HG03460 (cell line): ENCODE measurements at regions not wholly inside any gene's neighbourhood (a gene's known extent, or its start where the extent isn't known, plus 50 kb on each side); places are given as distances from the start of the nearest gene placed in this dataset.

Experiments
- ATAC-seq: cut with Tn5 transposase; IDR thresholded peaks from one replicate; pipeline ENCODE4 v1.9.1; 2021; ENCODE audit not compliant: unreplicated experiment

DNA sequence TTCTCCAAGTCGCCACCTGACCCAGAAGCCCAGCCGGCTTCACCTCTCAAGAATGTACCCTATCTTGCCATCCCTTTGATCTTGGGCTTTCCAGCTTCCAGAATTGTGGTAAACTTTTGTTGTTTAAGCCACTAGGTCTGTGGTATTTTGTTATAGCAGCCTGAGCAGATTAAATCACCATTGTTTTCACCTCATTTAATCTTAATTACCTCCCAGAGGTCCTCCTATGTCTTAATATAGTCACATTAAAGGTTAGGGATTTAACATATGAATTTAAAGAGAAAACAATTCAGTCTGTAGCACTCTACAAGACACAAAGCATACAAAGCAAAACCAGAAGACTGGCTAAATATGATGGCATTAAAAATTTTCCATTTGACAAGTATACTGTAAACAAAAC lies 123.4 kb upstream of the CADM2 start:
- no peak for ATAC-seq

DNA sequence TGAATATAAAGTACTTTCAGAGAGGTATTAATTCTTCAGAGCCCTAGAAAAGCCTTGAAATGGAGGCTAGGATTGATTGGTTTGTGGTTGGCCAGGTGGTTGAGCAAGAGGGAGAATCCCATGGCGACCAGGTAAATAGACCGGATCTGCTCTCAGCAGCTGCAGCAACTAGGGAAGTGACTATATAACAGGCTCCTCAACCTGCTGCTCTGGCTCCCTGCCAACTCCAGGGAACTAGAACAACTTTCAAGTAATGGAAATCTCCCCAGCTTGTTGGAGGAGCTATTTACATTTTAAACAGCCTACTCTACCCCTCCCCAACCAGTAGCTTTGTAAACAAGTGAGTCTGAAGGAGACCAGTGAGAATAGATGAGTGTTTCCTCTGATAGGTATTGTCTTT lies 121.8 kb upstream of the CADM2 start:
- no peak for ATAC-seq

DNA sequence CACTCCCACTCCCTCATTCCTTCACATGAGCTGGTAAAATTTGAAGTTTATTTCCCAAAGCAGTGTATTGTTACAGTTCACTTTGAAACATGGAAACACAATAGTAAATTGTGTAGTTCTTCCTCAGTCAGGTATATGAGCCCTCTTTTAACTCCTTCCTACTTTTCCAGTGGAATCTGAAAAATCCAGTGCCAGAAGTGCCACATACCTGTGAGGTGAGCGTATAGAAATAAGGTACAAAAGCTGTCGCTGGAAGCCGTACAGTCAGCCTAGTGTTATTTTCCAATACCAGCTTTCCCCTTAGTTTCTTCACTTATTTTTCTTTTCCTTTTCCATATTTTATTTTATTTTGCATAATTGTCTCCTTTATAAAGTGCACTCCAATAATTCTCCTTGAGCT lies 81.7 kb upstream of the CADM2 start:
- no peak for ATAC-seq

DNA sequence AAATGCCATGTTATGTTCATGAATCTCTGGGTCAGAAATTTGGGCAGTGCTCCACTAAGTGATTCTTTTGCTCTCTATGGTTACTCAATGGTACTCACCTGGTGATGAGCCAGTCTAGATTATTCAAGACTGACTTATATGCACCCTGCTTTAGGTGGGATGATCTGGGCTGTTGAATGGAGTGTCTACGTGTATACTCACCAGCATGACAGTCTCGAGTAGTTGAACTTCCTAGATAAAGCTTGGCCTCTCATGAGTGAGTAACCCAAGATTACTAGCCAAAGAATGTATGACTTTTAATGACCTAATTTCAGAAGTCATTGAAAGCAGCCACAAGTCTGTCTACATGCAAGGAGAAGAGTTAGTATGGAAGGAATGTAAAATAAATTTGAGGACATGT lies 77.5 kb upstream of the CADM2 start:
- ATAC-seq: no peak

DNA sequence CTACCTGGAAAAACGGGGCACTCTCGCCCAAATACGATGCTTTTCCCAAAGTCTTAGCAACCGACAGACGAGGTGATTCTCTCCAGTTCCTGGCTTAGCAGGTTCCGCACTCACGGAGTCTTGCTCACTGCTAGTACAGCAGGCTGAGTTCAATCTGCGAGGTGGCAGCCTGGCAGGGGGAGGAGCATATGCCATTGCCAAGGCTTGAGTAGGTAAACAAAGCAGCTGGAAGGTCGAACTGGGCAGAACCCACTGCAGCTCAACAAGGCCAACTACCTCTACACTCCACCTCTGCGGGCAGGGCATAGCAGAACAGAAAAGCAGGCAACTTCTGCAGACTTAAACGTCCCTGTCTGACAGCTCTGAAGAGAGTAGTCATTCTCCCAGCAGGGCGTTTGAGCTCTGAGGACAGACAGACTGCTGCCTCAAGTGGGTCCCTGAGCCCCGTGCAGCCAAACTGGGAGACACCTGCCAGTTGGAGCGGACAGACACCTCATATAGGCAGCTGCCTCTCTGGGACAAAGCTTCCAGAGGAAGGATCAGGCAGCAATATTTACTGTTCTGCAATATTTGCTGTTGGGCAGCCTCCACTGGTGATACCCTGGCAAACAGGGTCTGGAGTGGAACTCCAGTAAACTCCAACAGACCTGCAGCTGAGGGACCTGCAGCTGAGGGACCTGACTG lies 73.4 kb upstream of the CADM2 start:
- ATAC-seq: no peak

DNA sequence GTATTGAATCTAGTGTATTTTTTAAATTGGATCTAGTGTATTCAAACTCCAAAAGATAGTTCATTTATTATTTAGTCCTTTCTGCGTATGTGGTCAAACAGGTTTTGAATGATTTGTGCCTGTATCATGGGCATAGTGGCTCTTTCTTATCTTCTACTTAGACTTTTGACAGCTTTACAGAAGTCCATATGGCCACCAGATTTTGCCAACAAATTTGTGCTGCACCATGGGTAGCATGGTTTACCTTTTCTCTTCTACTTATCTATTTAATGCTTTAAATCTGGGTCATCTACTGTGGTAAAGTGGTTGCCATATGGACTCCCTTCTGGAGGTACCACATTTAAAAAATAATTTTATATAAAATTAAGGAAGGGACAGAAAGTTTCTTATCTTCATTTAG lies 66.9 kb upstream of the CADM2 start:
- ATAC-seq: no peak

DNA sequence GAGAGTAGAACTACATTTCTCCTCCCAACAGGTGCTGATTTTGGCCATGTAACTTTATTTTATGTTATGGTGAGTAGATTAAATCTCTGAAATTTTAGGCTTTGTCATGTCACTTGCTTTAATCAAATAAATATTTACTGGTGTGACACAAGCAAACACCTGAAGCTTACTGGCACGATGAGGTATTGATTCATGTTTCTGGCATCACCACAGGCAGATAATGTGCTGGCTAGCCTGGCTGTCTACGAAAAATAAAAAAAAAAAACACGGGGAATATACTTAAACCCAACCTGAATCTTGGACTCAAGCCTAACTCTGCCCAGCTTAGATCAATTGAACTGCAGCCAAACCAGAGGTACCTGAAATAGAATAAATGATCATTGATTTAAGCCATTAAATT lies 65.6 kb upstream of the CADM2 start:
- ATAC-seq: no peak

DNA sequence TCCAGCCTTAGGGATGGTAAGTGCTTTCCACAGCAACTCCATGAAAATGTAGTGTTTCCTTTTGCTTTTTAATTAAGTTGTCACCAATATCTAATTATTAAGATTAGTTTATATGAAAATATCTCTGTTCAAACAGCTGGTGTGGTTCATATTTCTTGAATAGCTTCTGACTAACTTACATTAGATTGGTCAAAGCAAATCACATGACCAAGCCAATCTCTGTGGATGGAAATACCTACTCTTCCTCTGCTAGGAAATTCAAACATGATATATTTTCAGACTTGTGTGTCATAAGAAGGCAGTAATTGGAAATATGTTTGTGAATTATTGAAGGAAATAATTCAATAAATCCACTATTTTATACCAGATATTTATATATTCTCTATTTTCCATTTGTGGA lies 54.6 kb upstream of the CADM2 start:
- no peak for ATAC-seq

DNA sequence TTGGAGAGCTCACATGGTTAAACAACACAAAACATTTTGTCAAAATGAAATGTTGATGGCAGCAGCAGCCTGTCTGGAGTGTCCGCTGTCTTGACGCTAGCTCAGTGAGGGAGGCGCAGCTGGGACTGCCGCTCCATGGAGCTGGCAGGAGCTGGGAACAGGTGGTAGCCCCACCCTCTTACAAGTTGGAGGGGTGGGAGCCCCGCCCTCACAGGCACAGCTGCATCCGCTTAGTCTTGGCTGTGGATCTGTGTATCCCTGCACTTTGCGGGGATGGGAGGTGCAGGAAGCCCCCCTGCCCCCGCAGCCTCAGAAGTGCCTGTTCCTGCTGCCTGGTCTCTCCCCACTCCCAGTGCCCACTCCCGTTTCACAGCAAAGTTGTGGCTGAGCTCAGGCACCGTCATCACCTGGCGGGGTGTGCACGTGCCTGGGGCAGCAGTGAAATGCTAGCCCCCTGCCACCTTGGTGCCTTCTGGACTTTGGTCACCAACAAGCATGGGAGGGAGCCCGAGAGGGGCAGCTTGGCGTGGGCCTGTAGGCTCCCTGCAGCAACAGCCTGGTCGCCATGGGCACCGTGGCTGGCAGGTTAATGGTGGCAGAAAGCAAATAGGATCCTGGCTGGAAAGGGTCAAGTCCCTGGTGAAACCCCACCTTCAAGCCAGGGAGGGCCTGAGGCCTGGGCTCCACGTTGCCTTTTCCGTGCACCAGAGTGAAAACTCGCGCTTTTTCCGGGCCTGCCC lies 53.8 kb upstream of the CADM2 start:
- ATAC-seq: no peak

DNA sequence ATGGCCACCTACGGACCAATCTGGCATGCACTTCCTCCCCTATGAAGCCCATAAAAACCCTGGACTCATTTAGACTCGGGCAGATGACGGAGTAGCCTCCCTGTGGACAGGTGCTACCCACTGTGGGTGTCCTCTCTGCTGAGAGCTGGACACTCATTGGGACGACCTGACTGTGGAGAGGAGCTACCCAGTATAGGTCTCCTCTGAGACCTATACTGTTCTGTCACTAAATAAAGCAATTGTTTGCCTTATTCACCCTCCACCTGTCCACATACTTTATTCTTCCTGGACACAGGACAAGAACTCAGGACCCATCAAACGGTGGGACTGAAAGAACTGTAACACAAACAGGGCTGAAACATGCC lies 53.3 kb upstream of the CADM2 start:
- no peak for ATAC-seq

DNA sequence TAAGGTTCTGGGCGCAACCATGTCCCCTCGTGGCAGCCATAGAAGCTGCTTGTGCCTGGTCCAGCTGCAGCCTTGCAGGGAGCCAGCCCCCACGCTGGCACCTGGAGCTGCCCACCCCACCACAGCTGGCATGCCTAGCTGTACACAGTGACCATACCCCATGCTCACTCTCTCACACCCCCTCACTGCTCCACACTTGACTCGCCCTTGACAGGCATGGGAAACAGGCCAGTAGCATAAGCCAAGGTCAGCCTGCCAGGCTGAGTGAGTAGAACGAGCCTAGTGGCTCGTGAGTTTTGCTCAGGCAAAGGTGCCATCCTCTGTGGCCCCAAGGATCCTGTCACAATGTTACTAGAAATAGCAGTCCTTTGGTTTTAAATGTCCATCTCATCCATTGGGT lies 52.7 kb upstream of the CADM2 start:
- ATAC-seq: no peak
